ENCODE measurements at regions not wholly inside any gene's neighbourhood (a gene's known extent, or its start where the extent isn't known, plus 50 kb on each side); places are given as distances from the start of the nearest gene placed in this dataset.

DNA sequence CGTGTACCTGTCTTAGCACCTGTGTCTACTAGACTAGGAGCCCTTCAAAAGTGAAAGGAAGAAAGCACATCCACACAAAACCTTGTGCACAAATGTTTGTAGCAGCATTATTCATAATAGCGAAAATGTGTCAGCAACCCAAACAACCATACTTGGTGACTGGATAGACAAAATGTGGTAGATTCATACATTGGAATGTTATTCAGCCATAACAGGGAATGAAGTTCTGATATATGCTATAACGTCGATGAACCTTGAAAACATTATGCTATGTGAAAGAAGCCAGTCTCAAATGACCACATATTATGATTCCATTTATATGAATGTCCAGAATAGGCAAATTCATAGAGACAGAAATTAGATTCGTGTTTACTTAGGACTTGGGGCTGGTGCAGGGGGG is 57.8 kb upstream of the LARP1 start:
- no peaks in the 10 kb centered on the region for H3K36me3 ChIP-seq (replicated peaks; ENCODE audit: low read depth, low read length)
- no peaks in the 10 kb centered on the region for H3K27me3 ChIP-seq (ENCODE audit: low read depth, low read length)
- H3K4me3 ChIP-seq (ENCODE audit: low read length) = no peak overlapping the region
- no peak overlapping the region for H2AFZ ChIP-seq (ENCODE audit: low read depth, low read length)
- no peak overlapping the region for H3K9ac ChIP-seq (ENCODE audit: low read length)
- no peak overlapping the region for H3K27ac ChIP-seq (ENCODE audit: low read length)
- H4K20me1 ChIP-seq (ENCODE audit: insufficient read depth, low read length) = no peaks in the 10 kb centered on the region
- H3K79me2 ChIP-seq (ENCODE audit: low read length) = no peaks in the 10 kb centered on the region
- no peaks in the 10 kb centered on the region for H3K9me3 ChIP-seq (ENCODE audit: insufficient read depth, low read length)
- no peaks in the 10 kb centered on the region for H3K4me1 ChIP-seq (ENCODE audit: low read length)
- H3K4me2 ChIP-seq (ENCODE audit: low read length) = no peak overlapping the region
- TF ChIP-seq EZH2phosphoT487 (IDR thresholded peaks at IDR 0.05; ENCODE audit: low read depth) = no peak
- TF ChIP-seq, protein P1, sequence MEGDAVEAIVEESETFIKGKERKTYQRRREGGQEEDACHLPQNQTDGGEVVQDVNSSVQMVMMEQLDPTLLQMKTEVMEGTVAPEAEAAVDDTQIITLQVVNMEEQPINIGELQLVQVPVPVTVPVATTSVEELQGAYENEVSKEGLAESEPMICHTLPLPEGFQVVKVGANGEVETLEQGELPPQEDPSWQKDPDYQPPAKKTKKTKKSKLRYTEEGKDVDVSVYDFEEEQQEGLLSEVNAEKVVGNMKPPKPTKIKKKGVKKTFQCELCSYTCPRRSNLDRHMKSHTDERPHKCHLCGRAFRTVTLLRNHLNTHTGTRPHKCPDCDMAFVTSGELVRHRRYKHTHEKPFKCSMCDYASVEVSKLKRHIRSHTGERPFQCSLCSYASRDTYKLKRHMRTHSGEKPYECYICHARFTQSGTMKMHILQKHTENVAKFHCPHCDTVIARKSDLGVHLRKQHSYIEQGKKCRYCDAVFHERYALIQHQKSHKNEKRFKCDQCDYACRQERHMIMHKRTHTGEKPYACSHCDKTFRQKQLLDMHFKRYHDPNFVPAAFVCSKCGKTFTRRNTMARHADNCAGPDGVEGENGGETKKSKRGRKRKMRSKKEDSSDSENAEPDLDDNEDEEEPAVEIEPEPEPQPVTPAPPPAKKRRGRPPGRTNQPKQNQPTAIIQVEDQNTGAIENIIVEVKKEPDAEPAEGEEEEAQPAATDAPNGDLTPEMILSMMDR (IDR thresholded peaks at IDR 0.05; ENCODE audit: low read depth, low read length) = no peak

DNA sequence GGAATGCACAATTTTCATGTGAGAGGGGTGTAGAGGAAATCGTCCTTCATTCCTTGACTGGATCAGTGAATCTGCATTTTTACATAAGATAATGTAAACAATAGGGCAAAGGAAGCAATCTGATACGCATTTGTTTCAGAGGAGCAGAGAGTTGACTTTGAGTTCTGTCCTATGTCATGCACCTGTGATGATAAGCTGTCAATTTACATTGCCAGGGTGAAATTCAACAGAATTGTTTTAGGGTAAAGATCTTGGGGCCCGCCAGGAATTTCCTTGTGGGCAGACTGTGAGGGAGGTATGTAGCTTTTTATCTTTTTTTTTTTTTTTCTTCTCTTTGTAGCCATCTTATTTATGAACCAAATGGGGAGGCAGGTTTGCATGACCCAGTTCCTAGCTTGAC is 58.3 kb upstream of the LARP1 start:
- Histone ChIP-seq H3K9ac (ENCODE audit: low read length) (no peak overlapping the region), H3K4me2 (ENCODE audit: low read length) (no peak overlapping the region), H4K20me1 (ENCODE audit: insufficient read depth, low read length) (no peaks in the 10 kb centered on the region), H3K9me3 (ENCODE audit: insufficient read depth, low read length) (no peaks in the 10 kb centered on the region), H3K4me1 (ENCODE audit: low read length) (no peaks in the 10 kb centered on the region), H3K4me3 (ENCODE audit: low read length) (no peak overlapping the region), H3K79me2 (ENCODE audit: low read length) (no peaks in the 10 kb centered on the region), H2AFZ (ENCODE audit: low read depth, low read length) (no peak overlapping the region), H3K27me3 (ENCODE audit: low read depth, low read length) (no peaks in the 10 kb centered on the region), H3K27ac (ENCODE audit: low read length) (no peak overlapping the region), H3K36me3 (replicated peaks; ENCODE audit: low read depth, low read length) (no peaks in the 10 kb centered on the region)
- TF ChIP-seq EZH2phosphoT487 (IDR thresholded peaks at IDR 0.05; ENCODE audit: low read depth) = no peak
- TF ChIP-seq, protein P1 (IDR thresholded peaks at IDR 0.05; ENCODE audit: low read depth, low read length) = no peak

DNA sequence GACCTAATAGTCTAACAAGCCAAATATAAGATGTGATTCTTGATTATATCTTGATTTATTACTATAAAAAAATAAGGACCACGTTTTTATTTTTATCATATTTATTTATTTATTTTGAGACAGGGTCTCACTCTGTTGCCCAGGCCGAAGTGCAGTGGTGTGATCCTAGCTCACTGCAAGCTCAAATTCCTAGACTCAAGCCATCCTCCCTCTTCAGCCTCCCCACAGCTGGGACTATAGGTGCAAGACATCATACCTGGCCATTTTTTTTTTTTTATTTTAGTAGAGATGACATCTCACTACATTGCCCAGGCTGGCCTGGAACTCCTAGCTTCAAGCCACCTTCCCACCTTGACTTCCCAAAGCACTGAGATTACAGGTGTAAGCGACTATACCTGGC is 61.0 kb upstream of the LARP1 start:
- H3K4me2 ChIP-seq (ENCODE audit: low read length) = no peak overlapping the region
- no peak for TF ChIP-seq EZH2phosphoT487 (IDR thresholded peaks at IDR 0.05; ENCODE audit: low read depth)
- TF ChIP-seq, protein P1 (IDR thresholded peaks at IDR 0.05; ENCODE audit: low read depth, low read length) = no peak

DNA sequence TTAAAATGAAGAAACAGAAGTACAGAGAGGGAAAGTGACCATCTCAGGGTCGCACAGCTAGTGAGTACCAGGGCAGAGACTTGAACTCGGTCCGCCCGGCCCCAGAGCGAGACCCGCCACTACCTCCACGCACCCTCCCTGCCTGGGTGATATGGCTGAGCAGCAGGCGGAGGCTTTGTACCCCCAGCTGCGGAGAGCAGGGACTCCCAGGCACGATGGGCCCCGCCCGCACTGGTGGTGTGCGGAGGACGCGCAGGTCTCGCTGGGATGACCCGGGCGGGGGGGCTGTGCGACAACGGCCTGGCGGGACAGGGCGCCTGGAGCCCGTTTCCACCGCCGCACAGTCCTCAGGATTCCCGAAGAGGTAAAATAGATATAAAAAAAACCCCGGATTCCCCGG is 64.7 kb upstream of the LARP1 start:
- Histone ChIP-seq H3K4me1 (ENCODE audit: low read length) (no peaks in the 10 kb centered on the region), H3K27ac (ENCODE audit: low read length) (no peak overlapping the region), H2AFZ (ENCODE audit: low read depth, low read length) (no peak overlapping the region), H3K9ac (ENCODE audit: low read length) (no peak overlapping the region), H4K20me1 (ENCODE audit: insufficient read depth, low read length) (no peaks in the 10 kb centered on the region), H3K9me3 (ENCODE audit: insufficient read depth, low read length) (no peaks in the 10 kb centered on the region), H3K27me3 (ENCODE audit: low read depth, low read length) (no peaks in the 10 kb centered on the region), H3K4me2 (ENCODE audit: low read length) (no peak overlapping the region), H3K36me3 (replicated peaks; ENCODE audit: low read depth, low read length) (no peaks in the 10 kb centered on the region), H3K4me3 (ENCODE audit: low read length) (no peak overlapping the region), H3K79me2 (ENCODE audit: low read length) (no peaks in the 10 kb centered on the region)
- TF ChIP-seq EZH2phosphoT487 (IDR thresholded peaks at IDR 0.05; ENCODE audit: low read depth) = no peak
- TF ChIP-seq, protein P1 (IDR thresholded peaks at IDR 0.05; ENCODE audit: low read depth, low read length) = no peak

More for the DNA sequence above, 61.0 kb upstream of the LARP1 start:
- Histone ChIP-seq H2AFZ (ENCODE audit: low read depth, low read length) (no peak overlapping the region), H3K79me2 (ENCODE audit: low read length) (no peaks in the 10 kb centered on the region), H4K20me1 (ENCODE audit: insufficient read depth, low read length) (no peaks in the 10 kb centered on the region), H3K4me3 (ENCODE audit: low read length) (no peak overlapping the region), H3K4me1 (ENCODE audit: low read length) (no peaks in the 10 kb centered on the region), H3K36me3 (replicated peaks; ENCODE audit: low read depth, low read length) (no peaks in the 10 kb centered on the region), H3K9me3 (ENCODE audit: insufficient read depth, low read length) (no peaks in the 10 kb centered on the region), H3K9ac (ENCODE audit: low read length) (no peak overlapping the region), H3K27ac (ENCODE audit: low read length) (no peak overlapping the region), H3K27me3 (ENCODE audit: low read depth, low read length) (no peaks in the 10 kb centered on the region)

All from OCI-LY3 (cell line).